ENCODE measurements at regions not wholly inside any gene's neighbourhood (a gene's known extent, or its start where the extent isn't known, plus 50 kb on each side); places are given as distances from the start of the nearest gene placed in this dataset.

GRCh38 chr2:105990624-105991023 is 203.5 kb downstream of the UXS1 start:
- no peak for TF ChIP-seq CTCF (IDR thresholded peaks at IDR 0.05)
- no peak for TF ChIP-seq POLR2AphosphoS5 (IDR thresholded peaks at IDR 0.05; ENCODE audit: insufficient read depth in 1 of 2, low read depth in 1 of 2)
- TF ChIP-seq POLR2A (IDR thresholded peaks at IDR 0.05): no peak
